ENCODE measurements at regions not wholly inside any gene's neighbourhood (a gene's known extent, or its start where the extent isn't known, plus 50 kb on each side); places are given as distances from the start of the nearest gene placed in this dataset.

GRCh38 chr1:222358100-222358499, 189.8 kb downstream of the HHIPL2 start:
- DNase-seq (ENCODE audit: low read depth), result no peak
- TF ChIP-seq CTCF (IDR thresholded peaks at IDR 0.05; ENCODE audit: control insufficient read depth, insufficient read depth, low read depth, low read length, missing control alignments), result no peak
- no peak overlapping the region for H3K4me3 ChIP-seq (ENCODE audit: control insufficient read depth, low read depth, low read length)

GRCh38 chr1:222357252-222357651, 190.7 kb downstream of the HHIPL2 start:
- TF ChIP-seq CTCF (IDR thresholded peaks at IDR 0.05; ENCODE audit: control insufficient read depth, insufficient read depth, low read depth, low read length, missing control alignments), result no peak
- DNase-seq (ENCODE audit: low read depth), result no peak

GRCh38 chr1:222347627-222348026, 200.3 kb downstream of the HHIPL2 start:
- no peak for TF ChIP-seq CTCF (IDR thresholded peaks at IDR 0.05; ENCODE audit: control insufficient read depth, insufficient read depth, low read depth, low read length, missing control alignments)
- no peak for DNase-seq (ENCODE audit: low read depth)
- no peak overlapping the region for H3K4me3 ChIP-seq (ENCODE audit: control insufficient read depth, low read depth, low read length)

More at GRCh38 chr1:222357252-222357651, 190.7 kb downstream of the HHIPL2 start:
- no peak overlapping the region for H3K4me3 ChIP-seq (ENCODE audit: control insufficient read depth, low read depth, low read length)

- TF ChIP-seq CTCF (IDR thresholded peaks at IDR 0.05; ENCODE audit: control insufficient read depth, insufficient read depth, low read depth, low read length, missing control alignments), result no peak
- no peak for DNase-seq (ENCODE audit: low read depth)
- H3K4me3 ChIP-seq (ENCODE audit: control insufficient read depth, low read depth, low read length), result no peak overlapping the region
Measured at GRCh38 chr1:222346955-222347354, 200.9 kb downstream of the HHIPL2 start.

- no peak overlapping the region for H3K4me3 ChIP-seq (ENCODE audit: control insufficient read depth, low read depth, low read length)
- no peak for TF ChIP-seq CTCF (IDR thresholded peaks at IDR 0.05; ENCODE audit: control insufficient read depth, insufficient read depth, low read depth, low read length, missing control alignments)
- DNase-seq (ENCODE audit: low read depth), result no peak
Measured at GRCh38 chr1:222339376-222339947, 208.4 kb downstream of the HHIPL2 start.

GRCh38 chr1:222335586-222335985, 212.3 kb downstream of the HHIPL2 start:
- no peak overlapping the region for H3K4me3 ChIP-seq (ENCODE audit: control insufficient read depth, low read depth, low read length)
- TF ChIP-seq CTCF (IDR thresholded peaks at IDR 0.05; ENCODE audit: control insufficient read depth, insufficient read depth, low read depth, low read length, missing control alignments), result no peak
- no peak for DNase-seq (ENCODE audit: low read depth)

Data from AG09309 (cell line).